Left renal cortex interstitium (tissue), 4 donors: ENCODE measurements at regions not wholly inside any gene's neighbourhood (a gene's known extent, or its start where the extent isn't known, plus 50 kb on each side); places are given as distances from the start of the nearest gene placed in this dataset.
"Not testable (repeated sequence)": the region's sequence is repeated elsewhere in the genome, so short reads cannot be mapped to it uniquely, and the experiment has no call there.

ENCODE experiments used
- DNase-seq, 4 donors: peaks; one replicate each; pipeline ENCODE4 v3.0.0-alpha.2; 2013; ENCODE audit warnings: low read depth in 4 of 4, low spot score in 2 of 4, missing footprints in 1 of 4

DNA sequence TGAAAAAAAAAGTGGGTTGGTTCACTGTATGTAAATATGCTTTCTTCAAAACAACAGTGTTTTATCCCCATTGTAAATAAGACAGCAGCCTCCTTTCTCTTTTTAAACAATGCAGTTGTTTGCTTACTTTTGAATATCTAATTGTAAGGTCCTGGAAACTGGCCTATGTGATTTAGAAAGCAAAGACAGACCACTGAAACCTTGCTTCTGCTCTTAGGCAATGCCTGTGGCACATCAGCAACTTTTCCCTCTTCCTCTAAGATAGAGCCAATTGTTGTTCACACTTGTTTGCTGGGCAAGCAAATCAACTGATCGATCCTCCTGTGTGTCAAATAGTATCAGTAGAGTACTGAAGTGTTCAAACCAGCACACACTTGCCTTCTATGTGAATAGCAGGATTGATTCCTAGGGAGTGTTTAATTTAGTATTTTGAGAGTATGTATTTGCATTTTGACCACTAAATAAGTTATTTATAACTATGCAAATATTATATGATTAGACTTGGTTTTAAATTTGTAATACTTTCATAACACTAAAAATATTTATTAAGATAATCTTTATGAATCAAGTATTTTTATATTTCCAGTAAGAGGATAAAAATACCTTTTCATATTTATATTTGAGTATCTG, 55.4 kb upstream of the GRPR start:
- no peak for DNase-seq

DNA sequence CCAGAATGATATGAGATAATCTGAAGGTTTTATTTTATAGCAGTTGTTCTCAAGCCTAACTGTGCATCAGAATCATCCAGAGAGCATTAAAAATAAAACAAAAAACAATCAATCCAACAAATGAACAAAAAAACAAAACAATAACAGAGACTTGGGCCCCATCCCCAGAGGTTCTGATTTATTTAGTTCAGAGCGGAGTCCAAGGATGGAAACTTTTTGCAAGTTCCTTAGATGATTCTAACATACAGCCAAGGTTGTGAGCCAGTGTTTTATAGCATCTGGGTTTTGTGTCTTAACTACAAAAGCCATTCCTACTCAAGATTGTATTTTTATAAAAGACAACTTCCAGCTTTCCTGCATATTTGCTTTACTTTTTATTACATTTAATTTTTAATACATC, 59.4 kb upstream of the GRPR start:
- no peak for DNase-seq

DNA sequence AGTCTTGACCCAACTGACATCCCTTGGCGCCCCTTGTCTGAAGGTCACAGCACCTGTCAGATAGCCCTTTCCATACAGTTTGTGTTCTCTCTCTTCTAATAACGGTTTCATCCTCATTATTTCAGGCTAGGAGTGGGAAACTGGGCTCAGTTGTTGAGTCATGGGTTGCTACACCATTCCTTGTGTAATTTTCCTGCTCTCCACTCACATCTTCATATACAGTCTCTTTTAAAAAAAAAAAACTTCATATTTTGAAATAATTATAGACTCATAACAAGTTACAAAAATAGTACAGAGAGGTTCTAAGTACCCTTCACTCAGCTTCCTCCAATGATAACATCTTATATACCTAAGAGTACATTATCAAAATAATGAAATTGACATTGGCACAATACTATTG, 60.2 kb upstream of the GRPR start:
- no peak for DNase-seq

DNA sequence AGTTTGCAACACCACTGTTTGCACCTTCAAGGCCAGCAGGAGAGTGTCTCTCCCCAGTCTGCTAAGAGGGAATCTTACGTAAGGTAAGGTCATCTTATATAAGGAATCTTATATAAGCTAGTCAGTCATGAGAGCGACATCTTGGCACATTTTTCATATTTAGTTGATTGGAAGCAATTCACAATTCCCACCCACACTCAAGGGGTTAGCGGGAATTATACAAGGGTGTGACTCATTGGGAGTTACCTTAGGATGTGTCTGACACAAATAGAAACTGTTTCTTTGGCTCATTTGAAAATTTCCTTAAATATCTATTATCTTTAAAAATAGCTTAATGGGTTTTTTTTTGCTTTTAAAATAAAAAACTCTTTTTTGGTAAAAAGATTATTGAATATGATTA, 62.1 kb upstream of the GRPR start:
- no peak for DNase-seq

DNA sequence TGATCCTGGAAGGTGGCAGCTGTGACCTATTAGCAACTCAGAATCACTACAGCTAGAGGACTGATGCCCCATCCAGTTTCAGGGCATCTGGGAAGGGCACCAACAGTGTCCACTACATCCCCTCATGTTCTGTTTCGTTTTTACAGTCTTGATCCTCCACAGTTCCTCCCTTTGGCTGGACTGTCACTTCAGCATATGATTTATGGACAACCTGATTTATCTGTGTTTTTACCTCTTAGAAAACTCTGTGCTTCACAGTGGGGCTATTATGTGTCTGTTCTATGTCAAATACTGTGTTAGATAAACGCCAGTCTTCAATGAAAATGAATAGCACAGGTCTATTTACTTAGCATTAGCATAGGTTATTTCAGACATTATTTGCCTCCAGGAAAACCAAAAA, 63.1 kb upstream of the GRPR start:
- peak in 1 of 4 donors; percentile 1 for DNase-seq

DNA sequence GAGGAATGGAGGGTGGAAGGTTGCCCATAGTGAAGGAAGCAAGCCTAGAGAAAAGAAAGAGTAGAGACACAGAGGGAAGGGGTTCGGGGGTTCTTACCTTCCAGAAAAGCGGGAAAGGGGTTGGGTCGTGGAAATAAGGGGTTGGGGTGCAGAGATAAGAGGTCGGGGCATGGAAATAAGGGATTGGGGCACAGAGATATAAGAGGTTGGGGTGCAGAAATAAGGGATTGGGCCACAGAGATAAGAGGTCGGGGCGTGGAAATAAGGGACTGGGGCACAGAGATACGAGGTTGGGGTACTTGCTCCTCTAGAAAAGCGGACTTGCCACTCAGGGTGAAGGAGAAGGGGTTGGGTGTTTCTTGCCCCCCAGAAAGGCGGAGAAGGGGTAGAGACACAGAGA, 74.2 kb upstream of the GRPR start:
- not testable (repeated sequence) for DNase-seq

DNA sequence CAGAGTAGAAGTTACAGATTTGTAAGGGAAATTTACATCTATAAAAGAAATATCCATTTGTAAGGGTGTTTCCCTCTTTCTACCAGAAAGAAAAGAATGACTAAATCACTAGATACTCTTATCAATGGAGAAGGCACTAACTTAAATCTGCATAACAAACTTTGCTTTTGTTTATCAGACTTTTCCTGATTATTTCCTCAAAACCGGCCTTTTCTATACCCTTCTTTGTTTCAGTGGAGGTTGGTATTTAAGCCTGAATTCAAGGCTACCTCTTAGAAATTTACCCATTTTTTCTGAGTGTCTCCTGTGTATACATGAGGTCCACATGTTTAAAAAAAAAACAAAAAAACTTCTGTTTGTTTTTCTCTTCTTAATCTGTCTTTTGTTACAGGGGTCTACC, 80.4 kb upstream of the GRPR start:
- no peak for DNase-seq

DNA sequence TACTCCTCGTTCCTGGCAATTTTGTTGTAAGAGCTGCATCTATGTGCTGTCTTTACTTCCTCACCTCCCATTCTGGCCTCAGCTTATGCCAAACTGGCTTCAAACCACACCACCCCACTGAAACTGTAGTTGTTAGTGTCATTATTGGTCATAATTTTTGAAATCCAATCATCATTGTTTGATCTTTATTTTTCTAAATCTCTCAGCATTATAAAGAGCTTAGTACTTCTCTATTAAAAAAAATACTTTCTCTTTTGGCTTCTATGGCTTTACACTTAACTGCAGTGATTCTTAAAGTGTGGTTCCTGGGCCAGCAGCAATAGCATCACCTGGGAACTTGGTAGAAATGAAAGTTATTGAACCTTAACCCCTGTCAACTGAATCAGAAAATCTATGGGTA, 83.5 kb upstream of the GRPR start:
- DNase-seq: no peak

DNA sequence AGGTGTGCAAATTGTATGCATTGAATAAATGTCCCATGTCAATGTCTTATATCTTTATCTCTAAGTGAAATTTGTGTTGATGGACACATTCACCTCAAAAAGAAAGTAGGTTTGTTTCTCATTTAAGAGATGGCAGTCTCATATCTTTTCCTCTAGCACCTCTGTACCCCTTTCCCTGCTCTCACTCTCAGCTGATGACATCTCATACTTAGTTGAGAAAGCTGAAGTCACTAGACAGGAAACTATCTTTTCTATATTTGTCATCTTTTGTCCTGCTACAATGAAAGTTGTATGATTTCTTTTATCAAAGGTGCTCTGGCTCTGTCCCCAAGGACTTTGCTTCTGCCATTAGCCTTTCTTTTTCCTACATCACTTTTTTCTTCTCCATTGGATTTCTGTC, 84.0 kb upstream of the GRPR start:
- DNase-seq: no peak

DNA sequence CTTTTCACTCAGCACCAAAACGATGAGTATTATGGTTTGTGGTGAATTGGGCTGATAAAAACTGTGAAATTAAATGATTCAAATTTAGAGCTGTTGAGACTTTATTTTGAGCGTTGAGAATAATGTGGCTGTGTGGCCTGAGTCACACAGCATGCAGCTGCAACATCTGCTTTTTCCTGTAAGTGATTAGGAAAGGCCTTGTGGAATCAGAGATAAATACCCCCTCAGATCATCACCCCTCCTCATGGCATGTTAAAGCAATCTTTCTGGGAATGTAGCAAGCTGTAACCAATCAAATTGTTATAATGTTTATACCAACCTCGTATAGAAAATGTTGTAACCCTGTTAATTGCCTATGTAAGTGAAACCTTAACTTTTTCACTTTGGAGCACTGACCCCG, 90.0 kb upstream of the GRPR start:
- no peak for DNase-seq

DNA sequence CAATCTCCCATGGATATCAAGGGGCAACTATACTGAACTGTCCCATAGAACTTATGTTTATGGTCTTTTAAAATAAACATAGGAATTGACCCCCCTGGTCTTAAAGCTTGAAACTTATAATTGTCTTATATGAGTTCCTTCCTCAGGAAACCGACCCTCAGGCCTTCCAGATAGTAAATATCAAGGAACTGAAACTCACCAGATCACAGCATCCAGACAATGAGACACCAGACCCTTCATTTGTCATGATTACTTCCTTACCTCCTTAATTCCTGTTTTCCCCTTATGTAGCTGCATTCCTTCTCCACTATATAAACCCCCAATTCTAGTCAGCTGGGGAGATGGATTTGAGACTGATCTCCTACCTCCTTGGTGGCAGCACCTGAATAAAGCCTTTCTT, 94.8 kb upstream of the GRPR start:
- no peak for DNase-seq

DNA sequence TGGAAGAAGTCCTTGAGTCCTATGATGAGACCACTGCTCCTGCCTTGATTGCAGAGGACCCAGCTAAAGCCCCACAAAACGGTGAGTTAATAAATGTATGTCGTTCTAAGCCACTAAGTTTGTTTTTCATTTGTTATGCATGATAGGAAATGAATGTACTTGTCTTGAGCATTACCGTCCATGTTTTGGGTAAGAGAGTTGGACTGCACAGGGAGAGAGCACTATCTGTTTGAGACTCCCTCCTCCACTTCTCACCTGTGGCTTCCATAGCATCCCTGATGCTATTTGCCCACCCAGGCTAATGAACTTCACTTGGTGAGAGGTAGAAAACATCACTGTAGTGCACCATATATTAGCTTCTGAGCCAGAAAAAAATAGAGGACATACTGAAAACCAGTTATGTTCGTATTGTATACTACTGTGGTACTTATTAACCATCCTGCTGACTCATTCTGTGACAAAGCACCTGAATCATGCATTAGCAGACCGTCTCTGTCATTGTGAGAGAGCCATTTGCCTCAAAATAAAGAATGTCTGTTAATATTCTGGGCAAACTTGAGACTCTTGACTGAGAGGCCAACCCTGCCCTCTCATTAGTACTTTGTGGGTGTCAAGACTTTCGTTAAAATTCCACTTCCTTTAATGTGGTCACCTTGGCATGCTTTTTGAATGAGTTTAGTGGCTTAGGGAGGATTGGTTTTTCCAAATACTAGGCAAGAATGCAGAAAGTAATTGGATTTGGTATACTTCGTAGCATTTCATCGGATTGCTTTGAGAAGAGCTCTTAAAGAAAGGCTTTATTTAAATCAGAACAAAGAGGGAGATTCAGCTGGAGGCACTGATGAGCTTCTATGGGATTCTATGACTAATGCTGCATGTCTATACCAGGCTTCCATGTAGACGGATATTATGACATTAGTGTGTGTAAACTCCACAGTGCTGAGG, 99.3 kb upstream of the GRPR start:
- no peak for DNase-seq

DNA sequence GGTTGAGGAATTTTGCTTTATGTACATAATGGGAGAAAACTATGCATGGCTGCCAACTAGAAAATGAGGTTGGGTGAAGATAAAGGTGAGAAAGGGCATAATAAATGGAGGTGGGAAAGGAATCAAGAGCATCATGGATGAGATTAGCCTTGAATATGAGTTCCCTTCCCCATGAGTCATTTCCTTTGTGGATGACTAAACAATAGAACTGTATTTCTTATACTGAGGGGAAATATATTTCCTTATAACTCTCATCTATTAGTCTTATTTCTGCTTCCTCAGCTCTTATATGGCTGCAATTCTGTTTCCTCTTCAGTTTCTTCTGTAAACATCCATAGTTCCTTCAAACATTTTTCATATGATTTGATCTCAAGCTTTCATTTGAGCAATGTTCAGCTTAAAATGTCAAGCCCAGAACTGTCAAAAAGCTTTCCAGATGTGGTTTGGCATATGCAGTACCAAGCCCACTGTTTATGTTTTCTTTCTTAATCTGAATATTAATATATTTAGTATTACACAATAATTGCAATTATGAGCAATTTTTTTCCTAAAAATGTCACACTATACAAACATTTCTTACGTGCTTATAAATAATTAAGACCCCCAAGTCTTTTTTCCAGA, 100.7 kb upstream of the GRPR start:
- no peak for DNase-seq

DNA sequence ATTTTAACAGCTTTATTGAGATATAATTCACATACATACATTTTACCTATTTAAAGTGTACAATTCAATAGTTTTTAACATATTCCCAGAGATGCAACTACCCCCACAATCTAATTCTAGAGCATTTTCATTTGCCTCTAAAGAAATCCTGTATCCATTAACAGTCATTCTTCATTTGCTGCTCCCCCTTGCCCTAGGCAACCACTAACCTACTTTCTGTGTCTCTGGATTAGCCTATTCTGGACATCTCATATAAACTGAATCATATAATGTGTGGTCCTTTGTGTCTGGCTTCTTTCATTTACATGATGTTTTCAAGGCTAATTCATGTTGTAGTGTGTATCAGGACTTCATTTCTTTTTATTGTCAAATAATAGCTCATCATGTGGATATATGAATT, 105.1 kb upstream of the GRPR start:
- DNase-seq: no peak

DNA sequence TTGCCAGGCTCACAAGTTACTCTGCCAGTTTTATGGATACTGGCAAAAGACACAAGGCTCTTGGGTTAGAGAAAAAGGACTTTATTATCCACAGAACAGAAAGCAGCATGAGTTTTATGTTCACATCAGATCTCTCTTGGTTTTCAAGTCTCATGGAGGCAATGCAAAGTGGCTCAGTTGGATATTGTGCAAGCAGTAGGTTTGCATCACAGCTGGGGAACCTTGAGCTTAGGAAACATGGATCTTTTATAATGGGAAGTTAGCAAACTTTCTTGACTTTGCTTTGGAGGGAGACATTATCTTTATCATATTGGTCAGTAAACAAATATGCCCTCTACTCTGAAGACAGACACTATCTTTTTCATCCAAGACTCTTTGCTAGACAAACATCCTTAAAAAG, 109.2 kb upstream of the GRPR start:
- no peak for DNase-seq

DNA sequence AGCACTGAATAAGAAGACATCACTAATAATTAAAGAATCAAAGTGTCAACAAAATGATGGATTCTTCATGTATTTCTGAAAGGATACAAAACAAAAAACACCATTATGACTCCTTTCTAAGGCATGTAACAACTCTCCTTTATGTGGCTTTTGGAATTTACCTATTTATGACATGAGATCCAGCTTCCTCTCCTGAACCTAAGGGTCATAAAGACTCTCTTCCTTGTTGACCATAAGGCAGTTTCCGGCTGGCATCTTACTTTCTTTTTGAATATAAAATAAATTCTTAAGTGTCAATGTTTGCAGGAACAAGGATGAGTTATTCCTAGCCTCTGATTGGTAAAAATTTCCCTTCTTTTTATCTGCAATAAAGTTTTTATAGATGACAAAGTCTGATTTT, 111.1 kb upstream of the GRPR start:
- DNase-seq: no peak

DNA sequence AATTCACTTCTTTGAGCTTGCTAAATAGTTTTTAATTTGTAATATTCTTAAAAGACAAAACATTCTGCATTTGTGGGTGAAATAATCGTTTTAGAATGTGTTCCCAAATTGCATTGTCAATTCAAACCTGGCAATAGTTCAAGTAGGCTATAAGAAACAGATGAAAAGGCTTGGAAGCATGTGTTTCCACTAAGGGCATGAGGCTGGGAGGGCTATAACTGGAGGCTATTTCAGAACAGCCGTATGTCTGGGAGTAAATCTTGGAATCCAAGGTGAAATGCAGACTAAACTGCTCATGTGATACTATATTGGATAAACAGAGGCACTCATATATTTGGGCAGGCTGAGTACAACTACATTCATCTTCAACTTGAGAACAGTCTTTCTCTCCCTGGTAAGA, 117.4 kb upstream of the GRPR start:
- no peak for DNase-seq

DNA sequence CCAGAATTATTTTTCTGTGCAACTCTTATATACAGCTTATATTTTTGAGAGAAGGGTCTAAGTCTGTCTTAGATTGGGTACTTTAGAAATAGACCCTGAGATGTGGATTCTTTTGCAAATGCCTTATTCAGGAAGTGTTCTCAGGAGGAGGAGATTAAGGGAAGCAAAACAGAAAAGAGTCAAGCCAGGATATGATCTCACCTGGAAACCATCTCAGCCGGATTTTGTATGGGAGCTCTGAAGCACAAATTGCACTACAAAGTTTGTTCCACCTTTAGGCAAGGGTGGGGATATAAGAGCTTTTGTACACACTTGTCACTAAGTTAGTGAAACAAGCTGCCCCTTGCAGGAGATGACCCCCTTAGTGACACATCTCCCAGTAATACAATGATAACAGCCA, 121.2 kb upstream of the GRPR start:
- DNase-seq: no peak

DNA sequence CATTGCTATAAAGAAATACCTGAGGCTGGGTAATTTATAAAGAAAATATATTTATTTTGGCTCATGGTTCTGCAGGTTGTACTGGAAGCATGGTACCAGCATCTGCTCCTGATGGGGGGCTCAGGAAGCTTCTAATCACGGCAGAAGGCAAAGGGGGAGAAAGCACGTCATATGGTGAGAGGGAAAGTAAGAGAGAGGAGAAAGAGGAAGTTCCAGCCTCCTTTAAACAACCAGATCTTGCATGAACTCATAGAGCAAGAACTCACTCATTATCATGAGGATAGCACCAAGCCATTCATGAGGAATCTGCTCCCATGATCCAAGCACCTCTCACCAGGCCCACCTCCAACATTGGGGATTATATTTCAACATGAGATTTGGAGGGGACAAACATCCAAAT, 125.0 kb upstream of the GRPR start:
- no peak for DNase-seq

DNA sequence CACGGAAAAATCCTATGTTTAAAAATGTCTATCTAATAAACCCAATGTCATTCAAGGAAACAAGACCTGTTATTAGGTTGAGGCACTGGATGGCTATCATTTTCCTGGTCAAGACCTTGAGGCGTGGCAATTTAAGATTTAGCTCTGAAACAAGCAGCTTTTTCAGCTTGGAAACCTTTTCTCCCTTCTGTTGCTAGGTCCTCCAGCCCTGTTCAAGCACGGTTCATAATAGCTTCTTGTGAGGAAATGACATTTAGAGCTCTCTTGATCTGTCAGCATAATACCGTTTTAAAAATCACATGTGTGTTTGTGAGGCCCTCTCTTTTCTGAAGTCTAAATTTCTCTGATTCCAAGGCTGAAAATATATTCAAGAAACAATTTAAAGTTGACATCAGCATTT, 133.6 kb upstream of the GRPR start:
- no peak for DNase-seq

DNA sequence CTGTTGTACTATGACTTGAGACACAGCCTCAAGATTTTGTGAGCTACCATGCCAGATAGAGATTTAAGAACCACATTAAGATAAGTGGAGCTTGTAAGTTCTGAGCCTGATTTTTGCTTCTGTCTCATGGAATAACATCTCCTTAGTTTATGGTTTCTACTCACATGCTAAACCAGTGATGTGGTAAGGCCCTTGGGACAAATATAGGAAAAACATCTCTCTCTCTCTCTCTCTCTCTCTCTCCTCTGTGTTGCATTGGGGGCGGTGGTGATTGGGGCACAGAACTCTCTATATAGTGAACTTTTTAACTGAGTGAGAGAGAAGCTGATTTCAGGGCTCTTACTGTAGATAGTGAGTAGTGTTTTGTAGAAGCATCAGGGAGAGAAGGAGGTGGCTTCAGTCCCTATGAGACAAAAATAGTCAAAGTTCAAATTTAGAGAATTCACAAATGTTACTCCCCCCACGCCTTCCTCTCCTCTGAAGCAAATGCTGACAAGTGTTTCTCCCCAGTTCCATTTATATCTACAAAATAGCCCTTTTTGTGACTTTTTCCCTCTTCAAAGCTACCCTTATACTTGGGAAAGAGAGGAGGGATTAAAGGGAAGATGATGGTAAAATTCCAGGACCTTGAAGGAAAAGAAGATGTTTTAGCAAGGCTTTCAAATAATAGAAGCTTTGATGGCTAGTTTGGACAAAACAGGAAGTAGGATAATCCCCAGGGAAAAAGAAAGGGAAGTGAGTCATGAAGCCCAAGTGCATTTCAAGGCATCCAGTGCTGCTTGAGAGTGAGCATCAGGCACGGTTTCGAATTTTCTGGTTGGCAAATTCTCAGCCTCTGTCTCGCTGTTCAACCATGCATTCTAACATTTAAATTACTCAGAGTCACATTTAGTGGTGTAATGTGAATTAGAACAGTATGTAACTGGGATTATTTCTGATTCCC, 134.3 kb upstream of the AP1S2 start:
- no peak for DNase-seq
